ENCODE measurements at regions not wholly inside any gene's neighbourhood (a gene's known extent, or its start where the extent isn't known, plus 50 kb on each side); places are given as distances from the start of the nearest gene placed in this dataset.

DNA sequence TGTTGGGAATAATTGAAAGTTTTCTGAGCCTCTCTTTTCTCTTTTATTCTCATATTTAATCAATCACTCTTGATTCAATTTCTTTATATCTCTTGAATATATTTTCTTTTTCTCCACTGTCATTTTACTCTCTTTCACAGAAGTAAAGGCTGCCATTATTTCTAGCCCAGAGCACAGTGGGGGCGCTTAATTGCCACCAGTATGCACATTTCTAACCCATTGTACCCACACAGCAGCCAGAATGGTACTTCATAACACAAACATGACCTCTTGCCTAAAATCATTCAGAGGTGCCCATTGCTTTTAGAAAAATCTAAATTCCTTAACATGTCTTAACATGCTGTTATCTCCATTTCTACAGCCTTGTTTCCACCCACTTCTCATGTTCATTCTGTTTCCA is 190.2 kb upstream of the LMO3 start:
- TF ChIP-seq CTCF (conservative IDR thresholded peaks at IDR 0.05; ENCODE audit: low read length), result no peak
- TF ChIP-seq EZH2phosphoT487 (IDR thresholded peaks at IDR 0.05; ENCODE audit: borderline replicate concordance), result no peak
